ENCODE measurements at regions not wholly inside any gene's neighbourhood (a gene's known extent, or its start where the extent isn't known, plus 50 kb on each side); places are given as distances from the start of the nearest gene placed in this dataset.
A peak's percentile ranks its signal among the peaks of the same experiment; 100 is the strongest.

GRCh38 chr1:88454781-88455180 lies 229.3 kb upstream of the PKN2 start:
- H3K4me3 ChIP-seq: no peak overlapping the region
- H3K9me3 ChIP-seq: no peaks in the 10 kb centered on the region
- no peak for ATAC-seq
- TF ChIP-seq, protein P1, sequence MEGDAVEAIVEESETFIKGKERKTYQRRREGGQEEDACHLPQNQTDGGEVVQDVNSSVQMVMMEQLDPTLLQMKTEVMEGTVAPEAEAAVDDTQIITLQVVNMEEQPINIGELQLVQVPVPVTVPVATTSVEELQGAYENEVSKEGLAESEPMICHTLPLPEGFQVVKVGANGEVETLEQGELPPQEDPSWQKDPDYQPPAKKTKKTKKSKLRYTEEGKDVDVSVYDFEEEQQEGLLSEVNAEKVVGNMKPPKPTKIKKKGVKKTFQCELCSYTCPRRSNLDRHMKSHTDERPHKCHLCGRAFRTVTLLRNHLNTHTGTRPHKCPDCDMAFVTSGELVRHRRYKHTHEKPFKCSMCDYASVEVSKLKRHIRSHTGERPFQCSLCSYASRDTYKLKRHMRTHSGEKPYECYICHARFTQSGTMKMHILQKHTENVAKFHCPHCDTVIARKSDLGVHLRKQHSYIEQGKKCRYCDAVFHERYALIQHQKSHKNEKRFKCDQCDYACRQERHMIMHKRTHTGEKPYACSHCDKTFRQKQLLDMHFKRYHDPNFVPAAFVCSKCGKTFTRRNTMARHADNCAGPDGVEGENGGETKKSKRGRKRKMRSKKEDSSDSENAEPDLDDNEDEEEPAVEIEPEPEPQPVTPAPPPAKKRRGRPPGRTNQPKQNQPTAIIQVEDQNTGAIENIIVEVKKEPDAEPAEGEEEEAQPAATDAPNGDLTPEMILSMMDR (IDR thresholded peaks at IDR 0.05 in 4 of 5, conservative IDR thresholded peaks at IDR 0.05 in 1 of 5): no peak
- no peak for TF ChIP-seq POLR2A (IDR thresholded peaks at IDR 0.05)
- H3K36me3 ChIP-seq: no peaks in the 10 kb centered on the region
- intact Hi-C loops (cut with DNase I; ENCODE audit: low total_unique reads): no loop called here
- in situ Hi-C loops (cut with MboI; ENCODE audit: low sequenced_read_pairs in 4 of 4): no loop called here
- no peaks in the 10 kb centered on the region for H3K27me3 ChIP-seq
- H3K4me1 ChIP-seq: no peaks in the 10 kb centered on the region
- DNase-seq: no peak
- H3K27ac ChIP-seq: no peak overlapping the region

DNA sequence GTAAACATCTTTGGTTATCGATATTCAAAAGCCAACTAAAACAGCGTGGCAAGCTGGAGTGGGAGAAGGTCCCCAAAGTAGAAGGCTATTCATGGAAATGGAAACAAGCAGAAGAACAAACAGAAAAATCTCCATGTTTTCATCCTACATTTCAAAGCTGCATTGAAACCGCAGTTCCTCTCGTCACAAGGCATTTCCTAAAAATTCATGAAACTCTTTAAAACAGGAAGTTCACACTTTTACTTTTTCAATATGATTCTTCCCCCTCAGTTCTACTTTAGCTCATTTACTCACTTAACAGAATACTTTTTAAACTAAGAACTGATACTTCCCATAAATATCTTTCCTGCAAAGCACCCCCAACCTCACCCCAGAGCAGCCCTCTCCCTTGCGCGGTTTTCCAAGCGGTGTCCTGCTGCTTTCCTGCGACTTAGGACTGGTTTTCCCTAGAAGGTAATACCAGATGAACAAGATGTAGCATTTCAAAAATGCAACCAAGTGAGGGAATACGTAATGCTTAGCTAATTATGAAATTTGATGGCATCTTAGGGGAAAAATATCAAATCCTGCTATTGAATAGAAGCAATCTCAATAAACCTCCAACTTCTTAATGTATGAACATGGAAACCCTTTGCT lies 228.3 kb upstream of the PKN2 start:
- intact Hi-C loops (cut with DNase I; ENCODE audit: low total_unique reads): no loop called here
- no peak for ATAC-seq
- TF ChIP-seq, protein P1 (IDR thresholded peaks at IDR 0.05 in 4 of 5, conservative IDR thresholded peaks at IDR 0.05 in 1 of 5): no peak
- no peak for TF ChIP-seq POLR2A (IDR thresholded peaks at IDR 0.05)
- in situ Hi-C loops (cut with MboI; ENCODE audit: low sequenced_read_pairs in 4 of 4): no loop called here
- no peaks in the 10 kb centered on the region for H3K9me3 ChIP-seq
- no peaks in the 10 kb centered on the region for H3K36me3 ChIP-seq
- H3K27me3 ChIP-seq: peaks cover 0 to 3% (median 0%) of the 10 kb centered on the region in 3 donors
- no peaks in the 10 kb centered on the region for H3K4me1 ChIP-seq
- DNase-seq: no peak
- H3K4me3 ChIP-seq: no peak overlapping the region
- no peak overlapping the region for H3K27ac ChIP-seq

GRCh38 chr1:88457197-88457596 lies 226.9 kb upstream of the PKN2 start:
- DNase-seq (no peak), ATAC-seq (no peak)
- Histone ChIP-seq H3K4me1 (no peaks in the 10 kb centered on the region), H3K9me3 (no peaks in the 10 kb centered on the region), H3K27me3 (peaks cover 0 to 16% (median 9%) of the 10 kb centered on the region in 3 donors), H3K36me3 (no peaks in the 10 kb centered on the region), H3K27ac (no peak overlapping the region), H3K4me3 (no peak overlapping the region)
- TF ChIP-seq POLR2A (IDR thresholded peaks at IDR 0.05): no peak
- TF ChIP-seq, protein P1 (IDR thresholded peaks at IDR 0.05 in 4 of 5, conservative IDR thresholded peaks at IDR 0.05 in 1 of 5): no peak
- in situ Hi-C loops (cut with MboI; ENCODE audit: low sequenced_read_pairs in 4 of 4): no loop called here
- intact Hi-C loops (cut with DNase I; ENCODE audit: low total_unique reads): no loop called here

DNA sequence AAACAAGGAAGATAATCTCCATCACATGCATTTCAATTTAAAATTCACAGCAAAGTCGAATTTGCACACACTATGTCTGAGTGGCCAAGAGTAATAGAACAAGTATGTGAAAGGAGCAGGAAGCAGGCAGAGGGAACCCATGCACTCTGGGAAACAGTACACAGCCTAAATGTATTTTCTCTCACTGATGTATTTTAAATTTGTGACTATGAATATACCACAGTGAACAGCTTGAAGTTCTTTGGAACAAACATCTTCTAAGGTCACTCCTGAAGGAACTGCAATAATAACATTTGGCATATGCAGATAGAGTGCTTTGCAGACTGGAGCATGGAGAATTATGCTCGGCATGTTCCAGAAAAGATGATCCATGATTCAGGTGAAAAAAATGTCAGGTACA lies 223.1 kb upstream of the PKN2 start:
- DNase-seq (no peak), ATAC-seq (no peak)
- TF ChIP-seq POLR2A (IDR thresholded peaks at IDR 0.05): no peak
- TF ChIP-seq, protein P1 (IDR thresholded peaks at IDR 0.05 in 4 of 5, conservative IDR thresholded peaks at IDR 0.05 in 1 of 5): no peak
- no peak overlapping the region for H3K4me3 ChIP-seq
- H3K27me3 ChIP-seq: peaks cover 0 to 18% (median 10%) of the 10 kb centered on the region in 3 donors
- no peaks in the 10 kb centered on the region for H3K36me3 ChIP-seq
- H3K27ac ChIP-seq: no peak overlapping the region
- intact Hi-C loops (cut with DNase I; ENCODE audit: low total_unique reads) (no loop called here), in situ Hi-C loops (cut with MboI; ENCODE audit: low sequenced_read_pairs in 4 of 4) (no loop called here)
- no peaks in the 10 kb centered on the region for H3K4me1 ChIP-seq
- H3K9me3 ChIP-seq: no peaks in the 10 kb centered on the region

DNA sequence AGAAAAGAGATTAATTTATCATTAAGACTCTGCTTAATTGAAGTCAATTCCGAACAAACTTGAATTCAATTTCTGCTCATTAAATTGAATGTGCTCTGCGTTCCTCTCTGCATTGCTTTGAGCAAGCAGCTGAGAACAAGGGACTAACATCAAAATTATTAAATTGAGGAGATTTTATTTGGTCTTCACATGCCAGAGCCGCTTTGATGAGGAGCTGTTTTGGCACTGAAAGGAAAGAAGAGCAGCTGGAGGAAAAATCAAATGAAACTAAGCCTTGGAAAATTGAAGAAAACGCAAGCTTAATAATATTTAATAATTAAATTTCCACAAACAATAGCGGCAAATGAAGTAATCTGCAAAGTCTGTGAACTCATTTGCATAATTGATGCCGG lies 222.0 kb upstream of the PKN2 start:
- Histone ChIP-seq H3K4me1 (no peaks in the 10 kb centered on the region), H3K4me3 (peak overlapping the region in 3 of 4 donors; percentile 28 to 38 (median 33)), H3K36me3 (no peaks in the 10 kb centered on the region), H3K9me3 (no peaks in the 10 kb centered on the region), H3K27ac (no peak overlapping the region), H3K27me3 (peaks cover 0 to 18% (median 10%) of the 10 kb centered on the region in 3 donors)
- ATAC-seq: no peak
- intact Hi-C loops (cut with DNase I; ENCODE audit: low total_unique reads): no loop called here
- no peak for DNase-seq
- in situ Hi-C loops (cut with MboI; ENCODE audit: low sequenced_read_pairs in 4 of 4): no loop called here
- TF ChIP-seq, protein P1 (IDR thresholded peaks at IDR 0.05 in 4 of 5, conservative IDR thresholded peaks at IDR 0.05 in 1 of 5): no peak
- TF ChIP-seq POLR2A (IDR thresholded peaks at IDR 0.05): no peak

Measured in gastrocnemius medialis (tissue), 4 donors.